Endothelial cell of umbilical vein (primary cell): ENCODE measurements at regions not wholly inside any gene's neighbourhood (a gene's known extent, or its start where the extent isn't known, plus 50 kb on each side); places are given as distances from the start of the nearest gene placed in this dataset.

ENCODE experiments used
- BruUV-seq: library from RNA; stranded (reverse); fragments of 400-500 nt; replicated peaks from 2 replicates; lab custom pipeline; 2021; lab: Mats Ljungman, UMichigan
- CTCF ChIA-PET: fragments of 300-600, 350-600 bp; sonication (Branson Sonifier 250); formaldehyde crosslinking; loops from one replicate; lab custom pipeline; 2021; ENCODE audit warnings: antibody characterized with exemption, inconsistent platforms; lab: Charles Lee
- POLR2A ChIA-PET: fragments of 300-600, 350-600 bp; sonication (Branson Sonifier 250); formaldehyde crosslinking; loops from one replicate; lab custom pipeline; 2021; ENCODE audit warnings: antibody characterized with exemption, inconsistent platforms; lab: Charles Lee
- DNase-seq: peaks from one replicate; pipeline ENCODE4 v3.0.0-alpha.2; 2011; ENCODE audit warnings: low read depth, low spot score
- FAIRE-seq: peaks from 2 replicates; lab custom pipeline; 2011; peaks lifted over from hg19 to GRCh38; lab: Jason Lieb, UNC
- H2AFZ ChIP-seq: 2 replicates; pipeline ENCODE4 v1.6.0; 2012; ENCODE audit warnings: low read depth, low read length, control low read depth, inconsistent platforms
- H3K27ac ChIP-seq: 2 replicates; pipeline ENCODE4 v1.5.1; 2011; ENCODE audit warnings: low read depth, mild to moderate bottlenecking, control low read depth, low read length, moderate library complexity; ENCODE audit not compliant: insufficient read depth
- H3K27me3 ChIP-seq, 2 experiments: 2 replicates each; pipeline versions ENCODE4 v1.6.0 to v1.6.1; 2011; ENCODE audit warnings: low read length in 2 of 2, mixed read lengths in 1 of 2; ENCODE audit not compliant: control insufficient read depth in 2 of 2, insufficient read depth in 2 of 2
- H3K36me3 ChIP-seq, 2 experiments: 2 replicates in 1 of 2; 3 replicates in 1 of 2; pipeline ENCODE4 v1.5.1; 2011; ENCODE audit warnings: low read length in 2 of 2, mild to moderate bottlenecking in 1 of 2, moderate library complexity in 1 of 2; ENCODE audit not compliant: control insufficient read depth in 2 of 2, insufficient read depth in 2 of 2; ENCODE audit errors: extremely low read depth in 1 of 2
- H3K4me1 ChIP-seq: 3 replicates; pipeline ENCODE4 v1.5.1; 2011; ENCODE audit warnings: mild to moderate bottlenecking, low read length; ENCODE audit not compliant: control insufficient read depth, insufficient read depth; ENCODE audit errors: extremely low read depth
- H3K4me2 ChIP-seq: 2 replicates; pipeline ENCODE4 v1.6.1; 2011; ENCODE audit warnings: low read length, control low read depth, mixed read lengths; ENCODE audit not compliant: insufficient read depth
- H3K4me3 ChIP-seq, 3 experiments: fragments of 200-600 bp in 1 of 3; sonication (generic), shearing (Covaris generic) in 1 of 3; replicated peaks in 1 of 3; 2 replicates each; pipeline ENCODE4 v1.5.1; 2011 to 2016; ENCODE audit warnings: control low read depth in 3 of 3, low read length in 3 of 3, mild to moderate bottlenecking in 2 of 3, inconsistent platforms in 1 of 3, low read depth in 1 of 3, moderate library complexity in 1 of 3; ENCODE audit not compliant: insufficient read depth in 1 of 3
- H3K79me2 ChIP-seq: 2 replicates; pipeline ENCODE4 v1.6.0; 2012; ENCODE audit warnings: low read length, inconsistent platforms; ENCODE audit not compliant: control insufficient read depth, insufficient read depth
- H3K9ac ChIP-seq: replicated peaks from 2 replicates; pipeline ENCODE3; 2011; ENCODE audit warnings: low read length, control low read depth; ENCODE audit not compliant: insufficient read depth; ENCODE audit errors: extremely low read depth
- H3K9me1 ChIP-seq: replicated peaks from 3 replicates; pipeline ENCODE4 v1.6.0; 2011; ENCODE audit warnings: mild to moderate bottlenecking, low read length; ENCODE audit not compliant: control insufficient read depth, insufficient read depth; ENCODE audit errors: extremely low read depth
- H3K9me3 ChIP-seq: replicated peaks from 2 replicates; pipeline ENCODE4 v1.5.1; 2012; ENCODE audit warnings: low read length, inconsistent platforms; ENCODE audit not compliant: control insufficient read depth, insufficient read depth
- H4K20me1 ChIP-seq: replicated peaks from 2 replicates; pipeline ENCODE3; 2011; ENCODE audit warnings: mild to moderate bottlenecking, low read length; ENCODE audit not compliant: control insufficient read depth, insufficient read depth; ENCODE audit errors: extremely low read depth
- EZH2 ChIP-seq: IDR thresholded peaks from 2 replicates; pipeline ENCODE4 v1.6.1; 2012; ENCODE audit warnings: borderline replicate concordance, low read depth, mild to moderate bottlenecking, moderate library complexity, low read length, inconsistent platforms; ENCODE audit not compliant: severe bottlenecking
- FOS ChIP-seq: IDR thresholded peaks from 2 replicates; pipeline ENCODE4 v1.6.1; 2011; ENCODE audit warnings: mild to moderate bottlenecking, low read length, moderate library complexity, borderline replicate concordance; ENCODE audit not compliant: insufficient read depth
- GATA2 ChIP-seq: IDR thresholded peaks from 2 replicates; pipeline ENCODE4 v1.7.0; 2011; ENCODE audit warnings: low read depth, mild to moderate bottlenecking, moderate library complexity, mixed read lengths, low read length; ENCODE audit not compliant: insufficient read length, insufficient read depth
- JUN ChIP-seq: IDR thresholded peaks from 2 replicates; pipeline ENCODE4 v1.6.1; 2011; ENCODE audit warnings: borderline replicate concordance, low read depth; ENCODE audit not compliant: insufficient read length, insufficient read depth
- MYC ChIP-seq: IDR thresholded peaks from one replicate; pipeline ENCODE4 v1.6.1; 2011; ENCODE audit warnings: mild to moderate bottlenecking, low read depth, low read length
- POLR2A ChIP-seq: IDR thresholded peaks from 2 replicates; pipeline ENCODE4 v1.6.1; 2012; ENCODE audit warnings: low read depth, mild to moderate bottlenecking, control low read depth, low read length
- POLR2AphosphoS5 ChIP-seq: IDR thresholded peaks from 2 replicates; pipeline ENCODE4 v1.6.1; 2012; ENCODE audit warnings: low read depth, mild to moderate bottlenecking, control low read depth, low read length, moderate library complexity; ENCODE audit not compliant: insufficient read depth
- dilution Hi-C: fragments of 300-500 bp; cut with MboI; formaldehyde crosslinking; loops from one replicate; pipeline ENCODE4 v1.15.0; 2019; ENCODE audit warnings: low sequenced_read_pairs; ENCODE audit not compliant: extremely low pct_ligation_motif_present
- intact Hi-C: fragments of 100-400 bp; cut with micrococcal nuclease; formaldehyde crosslinking; loops from one replicate; pipeline ENCODE4 v1.10.0; 2022
- TF ChIP-seq, protein P1 (sequence below), 2 donors: IDR thresholded peaks; 1 replicate in 1 of 2; 2 replicates in 1 of 2; pipeline ENCODE4 v1.5.1; 2011; ENCODE audit warnings: low read length in 2 of 2, mild to moderate bottlenecking in 2 of 2, moderate library complexity in 2 of 2, control low read depth in 1 of 2, inconsistent platforms in 1 of 2, low read depth in 1 of 2; ENCODE audit not compliant: insufficient read depth in 1 of 2; ENCODE audit errors: extremely low read depth in 1 of 2
- TF ChIP-seq, protein P2 (sequence below): IDR thresholded peaks from 2 replicates; pipeline ENCODE4 v1.6.1; 2011; ENCODE audit not compliant: insufficient read depth, insufficient read length

DNA sequence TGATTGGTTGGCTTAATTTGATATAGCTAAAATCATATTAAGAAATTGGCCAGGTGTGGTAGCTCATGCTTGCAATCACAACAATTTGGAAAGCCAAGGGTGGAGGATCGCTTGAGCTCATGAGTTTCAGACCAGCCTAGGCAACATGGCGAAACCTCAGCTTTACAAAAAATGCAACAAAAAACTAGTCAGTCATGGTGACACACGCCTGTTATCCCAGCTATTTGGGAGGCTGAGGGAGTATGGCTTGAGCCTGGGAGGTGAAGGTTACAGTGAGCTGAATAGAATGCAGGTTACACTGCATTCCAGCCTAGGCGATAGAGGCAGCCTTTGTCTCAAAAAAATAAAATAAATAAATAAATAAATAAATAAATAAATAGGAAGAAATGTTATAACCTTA is 1579.6 kb upstream of the SLC10A2 start:
- POLR2A ChIA-PET = no interaction called here
- TF ChIP-seq POLR2A (no peak), POLR2AphosphoS5 (no peak), EZH2 (no peak), GATA2 (no peak), FOS (no peak), JUN (no peak), MYC (no peak)
- TF ChIP-seq, protein P1, sequence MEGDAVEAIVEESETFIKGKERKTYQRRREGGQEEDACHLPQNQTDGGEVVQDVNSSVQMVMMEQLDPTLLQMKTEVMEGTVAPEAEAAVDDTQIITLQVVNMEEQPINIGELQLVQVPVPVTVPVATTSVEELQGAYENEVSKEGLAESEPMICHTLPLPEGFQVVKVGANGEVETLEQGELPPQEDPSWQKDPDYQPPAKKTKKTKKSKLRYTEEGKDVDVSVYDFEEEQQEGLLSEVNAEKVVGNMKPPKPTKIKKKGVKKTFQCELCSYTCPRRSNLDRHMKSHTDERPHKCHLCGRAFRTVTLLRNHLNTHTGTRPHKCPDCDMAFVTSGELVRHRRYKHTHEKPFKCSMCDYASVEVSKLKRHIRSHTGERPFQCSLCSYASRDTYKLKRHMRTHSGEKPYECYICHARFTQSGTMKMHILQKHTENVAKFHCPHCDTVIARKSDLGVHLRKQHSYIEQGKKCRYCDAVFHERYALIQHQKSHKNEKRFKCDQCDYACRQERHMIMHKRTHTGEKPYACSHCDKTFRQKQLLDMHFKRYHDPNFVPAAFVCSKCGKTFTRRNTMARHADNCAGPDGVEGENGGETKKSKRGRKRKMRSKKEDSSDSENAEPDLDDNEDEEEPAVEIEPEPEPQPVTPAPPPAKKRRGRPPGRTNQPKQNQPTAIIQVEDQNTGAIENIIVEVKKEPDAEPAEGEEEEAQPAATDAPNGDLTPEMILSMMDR (IDR thresholded peaks at IDR 0.05; ENCODE audit: extremely low read depth in 1 of 2, insufficient read depth in 1 of 2, low read depth in 1 of 2, low read length in 2 of 2) = no peak
- TF ChIP-seq, protein P2, sequence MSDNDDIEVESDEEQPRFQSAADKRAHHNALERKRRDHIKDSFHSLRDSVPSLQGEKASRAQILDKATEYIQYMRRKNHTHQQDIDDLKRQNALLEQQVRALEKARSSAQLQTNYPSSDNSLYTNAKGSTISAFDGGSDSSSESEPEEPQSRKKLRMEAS = no peak
- H3K4me3 ChIP-seq = no peak overlapping the region
- H3K9ac ChIP-seq = no peak overlapping the region
- no peak overlapping the region for H3K4me2 ChIP-seq
- H3K27ac ChIP-seq = no peak overlapping the region
- dilution Hi-C loops (no loop called here), intact Hi-C loops (no loop called here)
- DNase-seq (no peak), FAIRE-seq (no peak)
- no peaks in the 10 kb centered on the region for H3K9me3 ChIP-seq
- H3K4me1 ChIP-seq = no peaks in the 10 kb centered on the region
- no peaks in the 10 kb centered on the region for H4K20me1 ChIP-seq
- H3K27me3 ChIP-seq = no peaks in the 10 kb centered on the region
- H3K79me2 ChIP-seq = no peaks in the 10 kb centered on the region
- H3K9me1 ChIP-seq = no peaks in the 10 kb centered on the region
- CTCF ChIA-PET = no interaction called here
- H3K36me3 ChIP-seq = no peaks in the 10 kb centered on the region
- no peak overlapping the region for H2AFZ ChIP-seq
- no TSS peak for BruUV-seq
